HepG2 (cell line): ENCODE measurements at regions not wholly inside any gene's neighbourhood (a gene's known extent, or its start where the extent isn't known, plus 50 kb on each side); places are given as distances from the start of the nearest gene placed in this dataset.

ENCODE experiments used
- ATAC-seq: fragments of 200-7000 bp; cut with Tn5 transposase; 3 replicates; pipeline ENCODE4 v1.9.1; 2020; ENCODE audit warnings: mild to moderate bottlenecking, moderate library complexity
- BruUV-seq: library from RNA; stranded (reverse); fragments of 400-500 nt; replicated peaks from 2 replicates; lab custom pipeline; 2021; lab: Mats Ljungman, UMichigan
- CTCF ChIA-PET: fragments of 300-600 bp; formaldehyde crosslinking; extraction: SDS; loops from one replicate; lab custom pipeline; 2021; ENCODE audit warnings: low total read pairs, inconsistent platforms, low intra/inter-chr PET ratio; lab: Yijun Ruan, JAX
- POLR2A ChIA-PET: fragments of 350-600 bp; sonication (Branson Sonifier 250); formaldehyde crosslinking; loops from one replicate; lab custom pipeline; 2020; ENCODE audit warnings: antibody characterized with exemption, inconsistent platforms; lab: Yijun Ruan, JAX
- DNase-seq: peaks from one replicate; pipeline ENCODE4 v3.0.0-alpha.2; 2015; ENCODE audit warnings: low spot score
- FAIRE-seq: peaks from 3 replicates; lab custom pipeline; 2011; peaks lifted over from hg19 to GRCh38; lab: Jason Lieb, UNC
- H2AFZ ChIP-seq: one replicate; pipeline ENCODE4 v1.6.1; 2011; ENCODE audit warnings: low read length, inconsistent platforms
- H3K27ac ChIP-seq: fragments of 300-600 bp; 3 replicates; pipeline ENCODE4 v1.8.0; 2011; ENCODE audit warnings: mixed run types, mild to moderate bottlenecking, mixed read lengths, low read length, inconsistent platforms; ENCODE audit not compliant: insufficient read depth; ENCODE audit errors: extremely low read length
- H3K27me3 ChIP-seq, 2 experiments: fragments of 200-600 bp in 1 of 2; 2 replicates in 1 of 2; 3 replicates in 1 of 2; pipeline versions ENCODE4 v1.6.0 to v1.8.0; 2011; ENCODE audit warnings: low read length in 2 of 2, mild to moderate bottlenecking in 2 of 2, moderate library complexity in 2 of 2, inconsistent platforms in 1 of 2; ENCODE audit not compliant: insufficient read depth in 2 of 2, control insufficient read depth in 1 of 2
- H3K36me3 ChIP-seq, 2 experiments: fragments of 200-600 bp in 1 of 2; replicated peaks in 1 of 2; 2 replicates in 1 of 2; 3 replicates in 1 of 2; pipeline versions ENCODE4 v1.5.1 to v1.8.0; 2011; ENCODE audit warnings: low read length in 2 of 2, inconsistent platforms in 1 of 2; ENCODE audit not compliant: insufficient read depth in 2 of 2, control insufficient read depth in 1 of 2
- H3K4me1 ChIP-seq: 2 replicates; pipeline ENCODE4 v1.5.1; 2012; ENCODE audit warnings: low read length, inconsistent platforms; ENCODE audit not compliant: insufficient read depth
- H3K4me2 ChIP-seq: 2 replicates; pipeline ENCODE4 v1.6.0; 2011; ENCODE audit warnings: low read depth, low read length, inconsistent platforms
- H3K4me3 ChIP-seq, 3 experiments: fragments of 200-600 bp in 1 of 3; sonication (generic), shearing (Covaris generic) in 1 of 3; replicated peaks in 1 of 3; 2 replicates each; pipeline ENCODE4 v1.5.1; 2011 to 2016; ENCODE audit warnings: low read length in 3 of 3, inconsistent platforms in 2 of 3, low read depth in 2 of 3, mild to moderate bottlenecking in 2 of 3, control low read depth in 1 of 3, mixed read lengths in 1 of 3; ENCODE audit not compliant: insufficient read depth in 1 of 3
- H3K79me2 ChIP-seq: one replicate; pipeline ENCODE4 v1.6.1; 2011; ENCODE audit warnings: low read length, inconsistent platforms; ENCODE audit not compliant: insufficient read depth
- H3K9ac ChIP-seq: 2 replicates; pipeline ENCODE4 v1.6.0; 2011; ENCODE audit warnings: mild to moderate bottlenecking, low read depth, low read length, inconsistent platforms; ENCODE audit not compliant: insufficient read depth
- H3K9me3 ChIP-seq: 2 replicates; pipeline ENCODE4 v1.5.1; 2012; ENCODE audit warnings: mild to moderate bottlenecking, low read length
- H4K20me1 ChIP-seq: 2 replicates; pipeline ENCODE4 v1.6.0; 2011; ENCODE audit warnings: inconsistent platforms, mild to moderate bottlenecking, low read length, moderate library complexity; ENCODE audit not compliant: insufficient read depth
- EEA1 ChIP-seq: sonication (generic); formaldehyde crosslinking; IDR thresholded peaks from 2 replicates; pipeline ENCODE4 v1.5.1; 2020; ENCODE audit warnings: mild to moderate bottlenecking, missing genetic modification reagents, borderline replicate concordance
- HMGXB3 ChIP-seq: sonication (generic); formaldehyde crosslinking; IDR thresholded peaks from 2 replicates; pipeline ENCODE4 v1.4.0; 2020; ENCODE audit warnings: missing genetic modification reagents, borderline replicate concordance
- PHB2 ChIP-seq: fragments of 450-650 bp; IDR thresholded peaks from 2 replicates; pipeline ENCODE4 v1.6.1; 2018; ENCODE audit not compliant: partially characterized antibody
- RBFOX2 ChIP-seq: fragments of 200-400 bp; formaldehyde crosslinking; IDR thresholded peaks from 2 replicates; pipeline ENCODE4 v1.6.1; 2017; ENCODE audit warnings: low read depth, mild to moderate bottlenecking, low read length
- TOPORS ChIP-seq: sonication (generic); formaldehyde crosslinking; IDR thresholded peaks from 2 replicates; pipeline ENCODE4 v1.8.0; 2023; ENCODE audit warnings: mild to moderate bottlenecking, missing genetic modification reagents
- ZNF124 ChIP-seq: sonication (generic); formaldehyde crosslinking; IDR thresholded peaks from 2 replicates; pipeline ENCODE4 v1.4.0; 2020; ENCODE audit warnings: missing genetic modification reagents
- ZNF296 ChIP-seq: sonication (generic); formaldehyde crosslinking; conservative IDR thresholded peaks from 2 replicates; pipeline ENCODE4 v1.5.0; 2020; ENCODE audit warnings: mild to moderate bottlenecking, missing genetic modification reagents
- WGBS: methylation state at CpG from one replicate; pipeline ENCODE4 v1.1.6; 2017; ENCODE audit warnings: low lambda C conversion rate; 5-methylcytosine and 5-hydroxymethylcytosine counted together
- in situ Hi-C: cut with HindIII; loops from 2 replicates; pipeline ENCODE4 v1.10.0; 2017; ENCODE audit warnings: low pct_unique_long_range_greater_than_20kb; ENCODE audit not compliant: extremely low pct_ligation_motif_present
- intact Hi-C: fragments of 100-400 bp; cut with micrococcal nuclease; formaldehyde crosslinking; loops from one replicate; pipeline ENCODE4 v1.10.0; 2022; ENCODE audit not compliant: unreplicated experiment

DNA sequence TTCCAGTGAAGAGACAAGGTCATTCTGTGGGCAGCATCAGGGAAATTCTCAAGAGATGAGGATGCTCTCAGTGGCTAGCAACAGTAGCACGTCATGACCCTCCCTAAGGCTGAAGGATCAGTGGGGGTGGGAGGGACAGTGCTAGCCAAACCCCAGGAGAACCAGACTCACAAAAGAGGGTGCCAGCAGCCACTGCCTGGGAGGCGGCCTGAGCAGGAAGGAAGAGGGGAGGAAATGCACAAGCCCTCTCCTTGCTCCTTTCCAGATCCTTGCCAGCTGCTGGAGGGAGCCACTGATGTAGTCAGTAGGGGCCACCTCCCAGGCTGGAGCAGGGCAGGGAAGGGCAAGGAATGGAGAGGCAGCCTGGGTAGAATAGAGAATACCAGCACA lies 302.7 kb downstream of the RPS24 start:
- intact Hi-C loops, result no loop called here
- Histone ChIP-seq H3K9ac (no peak overlapping the region), H3K4me2 (no peak overlapping the region), H3K9me3 (no peaks in the 10 kb centered on the region), H4K20me1 (no peaks in the 10 kb centered on the region), H3K4me1 (no peaks in the 10 kb centered on the region), H3K36me3 (no peaks in the 10 kb centered on the region), H3K27me3 (peaks cover 1 to 5% of the 10 kb centered on the region in 2 experiments; a peak in 2 of 5 replicates), H3K79me2 (no peaks in the 10 kb centered on the region), H3K27ac (no peak overlapping the region), H3K4me3 (no peak overlapping the region), H2AFZ (no peak overlapping the region)
- ATAC-seq (no peak), DNase-seq (no peak), FAIRE-seq (no peak)
- ChIA-PET POLR2A (no interaction called here), CTCF (no interaction called here)
- in situ Hi-C loops, result no loop called here
- TF ChIP-seq RBFOX2, result no peak
- no peak for TF ChIP-seq EEA1 (CRISPR knock-in tag)
- no peak for TF ChIP-seq PHB2
- TF ChIP-seq TOPORS (CRISPR knock-in tag), result no peak
- no peak for TF ChIP-seq ZNF124
- TF ChIP-seq ZNF296, result no peak
- no peak for TF ChIP-seq HMGXB3 (CRISPR knock-in tag)
- BruUV-seq, result no TSS peak
- 8% methylated on average over 2 of the region's 2 CpGs for WGBS
